GM23248 (cell line): ENCODE measurements at regions not wholly inside any gene's neighbourhood (a gene's known extent, or its start where the extent isn't known, plus 50 kb on each side); places are given as distances from the start of the nearest gene placed in this dataset.

Source experiments
- EZH2 ChIP-seq: fragments of 200-600 bp; sonication (generic); IDR thresholded peaks from 2 replicates; pipeline ENCODE4 v1.6.1; 2018; ENCODE audit warnings: antibody characterized with exemption, mild to moderate bottlenecking; ENCODE audit not compliant: insufficient read depth, poor library complexity, severe bottlenecking
- EZH2phosphoT487 ChIP-seq: fragments of 200-600 bp; sonication (generic); IDR thresholded peaks from 2 replicates; pipeline ENCODE4 v1.6.1; 2018; ENCODE audit warnings: antibody characterized with exemption, moderate library complexity, mild to moderate bottlenecking, low read depth; ENCODE audit not compliant: insufficient read depth

DNA sequence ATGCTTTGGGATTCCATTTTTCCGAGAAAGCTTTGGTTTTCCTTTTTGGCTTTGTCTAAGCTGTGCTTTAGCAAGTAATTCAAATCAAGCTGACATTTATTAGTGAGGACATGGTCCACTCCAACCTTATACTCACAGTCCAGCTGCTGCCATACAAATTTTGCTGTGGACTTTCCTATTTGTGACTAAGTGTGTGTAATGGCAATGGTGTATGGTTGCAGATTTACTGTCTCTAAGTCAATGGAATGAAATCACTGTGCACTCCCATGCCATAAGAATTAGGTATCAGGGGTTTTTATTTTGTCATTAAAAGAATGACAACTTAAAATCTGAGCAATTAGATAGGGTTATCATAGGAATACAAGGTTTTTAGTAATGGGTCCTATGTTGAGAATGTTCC, 530.0 kb downstream of the CCDC171 start:
- TF ChIP-seq EZH2 = no peak
- no peak for TF ChIP-seq EZH2phosphoT487
